ENCODE measurements at regions not wholly inside any gene's neighbourhood (a gene's known extent, or its start where the extent isn't known, plus 50 kb on each side); places are given as distances from the start of the nearest gene placed in this dataset.

- no peak overlapping the region for H3K27ac Mint-ChIP-seq
- no peak for TF ChIP-seq CTCF (conservative IDR thresholded peaks at IDR 0.05)
- DNase-seq (ENCODE audit: extremely low spot score, unreplicated experiment), result no peak
- H3K36me3 Mint-ChIP-seq, result no peaks in the 10 kb centered on the region
- H3K4me3 Mint-ChIP-seq, result no peak overlapping the region
- no peaks in the 10 kb centered on the region for H3K9me3 Mint-ChIP-seq
- peaks cover 32% of the 10 kb centered on the region for H3K4me1 Mint-ChIP-seq (ENCODE audit: unreplicated experiment)
- H3K27me3 Mint-ChIP-seq, result no peaks in the 10 kb centered on the region
Observed at GRCh38 chr4:123835831-123836590, 439.4 kb downstream of the SPRY1 start.

- DNase-seq (ENCODE audit: extremely low spot score, unreplicated experiment), result no peak
- no peak overlapping the region for H3K27ac Mint-ChIP-seq
- TF ChIP-seq CTCF (conservative IDR thresholded peaks at IDR 0.05), result no peak
- H3K4me3 Mint-ChIP-seq, result no peak overlapping the region
- no peaks in the 10 kb centered on the region for H3K27me3 Mint-ChIP-seq
- H3K9me3 Mint-ChIP-seq, result no peaks in the 10 kb centered on the region
- no peaks in the 10 kb centered on the region for H3K36me3 Mint-ChIP-seq
- peaks cover 23% of the 10 kb centered on the region for H3K4me1 Mint-ChIP-seq (ENCODE audit: unreplicated experiment)
Observed at GRCh38 chr4:123836851-123837595, 440.4 kb downstream of the SPRY1 start.

- Mint-ChIP-seq H3K36me3 (peaks cover 5% of the 10 kb centered on the region), H3K27ac (no peak overlapping the region), H3K9me3 (peaks cover 6% of the 10 kb centered on the region), H3K27me3 (no peaks in the 10 kb centered on the region), H3K4me1 (ENCODE audit: unreplicated experiment) (peaks cover 24% of the 10 kb centered on the region), H3K4me3 (no peak overlapping the region)
- no peak for TF ChIP-seq CTCF (conservative IDR thresholded peaks at IDR 0.05)
- no peak for DNase-seq (ENCODE audit: extremely low spot score, unreplicated experiment)
Observed at GRCh38 chr4:123838474-123838873, 441.9 kb downstream of the SPRY1 start.

- Mint-ChIP-seq H3K4me1 (ENCODE audit: unreplicated experiment) (peaks cover 24% of the 10 kb centered on the region), H3K9me3 (peaks cover 8% of the 10 kb centered on the region), H3K4me3 (no peak overlapping the region), H3K27ac (no peak overlapping the region), H3K36me3 (peaks cover 6% of the 10 kb centered on the region), H3K27me3 (no peaks in the 10 kb centered on the region)
- no peak for TF ChIP-seq CTCF (conservative IDR thresholded peaks at IDR 0.05)
- no peak for DNase-seq (ENCODE audit: extremely low spot score, unreplicated experiment)
Observed at GRCh38 chr4:123840197-123840596, 443.6 kb downstream of the SPRY1 start.

GRCh38 chr4:123841447-123842121, 445.0 kb downstream of the SPRY1 start:
- H3K27ac Mint-ChIP-seq, result no peak overlapping the region
- H3K27me3 Mint-ChIP-seq, result no peaks in the 10 kb centered on the region
- H3K4me3 Mint-ChIP-seq, result no peak overlapping the region
- peaks cover 6% of the 10 kb centered on the region for H3K36me3 Mint-ChIP-seq
- H3K9me3 Mint-ChIP-seq, result peaks cover 8% of the 10 kb centered on the region
- peaks cover 18% of the 10 kb centered on the region for H3K4me1 Mint-ChIP-seq (ENCODE audit: unreplicated experiment)
- DNase-seq (ENCODE audit: extremely low spot score, unreplicated experiment), result no peak
- no peak for TF ChIP-seq CTCF (conservative IDR thresholded peaks at IDR 0.05)
